Neural cell (in vitro differentiated cells): ENCODE measurements at regions not wholly inside any gene's neighbourhood (a gene's known extent, or its start where the extent isn't known, plus 50 kb on each side); places are given as distances from the start of the nearest gene placed in this dataset.

Experiments
- H2AFZ ChIP-seq: fragments of 200-600, 300-800 bp; sonication (generic), shearing (Covaris generic); 2 replicates; pipeline ENCODE4 v1.6.0; 2014; ENCODE audit warnings: low read depth, mild to moderate bottlenecking, antibody characterized with exemption, low read length, moderate library complexity
- H3F3A ChIP-seq: fragments of 200-600 bp; shearing (Covaris generic); 2 replicates; pipeline ENCODE4 v1.6.1; 2016; ENCODE audit warnings: mild to moderate bottlenecking, moderate library complexity, mixed read lengths, antibody characterized with exemption, low read length; ENCODE audit not compliant: insufficient read depth, poor library complexity, severe bottlenecking
- H3K27ac ChIP-seq: fragments of 200-600, 300-800 bp; sonication (generic), shearing (Covaris generic); 2 replicates; pipeline ENCODE4 v1.5.1; 2014; ENCODE audit warnings: mild to moderate bottlenecking, low read length, moderate library complexity
- H3K27me3 ChIP-seq: fragments of 300-800, 200-600 bp; sonication (generic), shearing (Covaris generic); 2 replicates; pipeline ENCODE4 v1.6.0; 2014; ENCODE audit warnings: mild to moderate bottlenecking, low read depth, low read length, moderate library complexity; ENCODE audit not compliant: insufficient read depth
- H3K36me3 ChIP-seq: fragments of 300-800, 200-600 bp; sonication (generic), shearing (Covaris generic); 2 replicates; pipeline ENCODE4 v1.5.1; 2014; ENCODE audit warnings: mild to moderate bottlenecking, antibody characterized with exemption, low read length, moderate library complexity; ENCODE audit not compliant: insufficient read depth
- H3K4me2 ChIP-seq: fragments of 300-800, 200-600 bp; sonication (generic), shearing (Covaris generic); 2 replicates; pipeline ENCODE4 v1.6.0; 2014; ENCODE audit warnings: mild to moderate bottlenecking, low read length
- H3K4me3 ChIP-seq: fragments of 300-800, 200-600 bp; sonication (generic), shearing (Covaris generic); 2 replicates; pipeline ENCODE4 v1.5.1; 2014; ENCODE audit warnings: mild to moderate bottlenecking, low read length, moderate library complexity
- H3K79me2 ChIP-seq: fragments of 200-600 bp; shearing (Covaris generic); replicated peaks from 2 replicates; pipeline ENCODE4 v1.6.0; 2014; ENCODE audit warnings: mild to moderate bottlenecking, low read length, moderate library complexity; ENCODE audit not compliant: insufficient read depth
- H3K9ac ChIP-seq: fragments of 300-800, 200-600 bp; sonication (generic), shearing (Covaris generic); 2 replicates; pipeline ENCODE4 v1.6.1; 2016; ENCODE audit warnings: mild to moderate bottlenecking, low read length, mixed read lengths
- H3K9me2 ChIP-seq: fragments of 200-600 bp; shearing (Covaris generic); 2 replicates; pipeline ENCODE4 v1.6.1; 2016; ENCODE audit warnings: mild to moderate bottlenecking, low read length, mixed read lengths; ENCODE audit not compliant: insufficient read depth
- H3K9me3 ChIP-seq: fragments of 200-600, 300-800 bp; sonication (generic), shearing (Covaris generic); 2 replicates; pipeline ENCODE4 v1.6.1; 2016; ENCODE audit warnings: mild to moderate bottlenecking, mixed run types, low read length, moderate library complexity, mixed read lengths
- H4K20me1 ChIP-seq: fragments of 200-600 bp; shearing (Covaris generic); 2 replicates; pipeline ENCODE4 v1.6.1; 2016; ENCODE audit warnings: mild to moderate bottlenecking, mixed run types; ENCODE audit not compliant: insufficient read depth
- EP300 ChIP-seq: fragments of 450-650 bp; conservative IDR thresholded peaks from 2 replicates; pipeline ENCODE4 v1.6.1; 2014; ENCODE audit warnings: antibody characterized with exemption, mild to moderate bottlenecking, moderate library complexity; ENCODE audit not compliant: poor library complexity, severe bottlenecking
- EZH2 ChIP-seq: fragments of 200-600, 300-800 bp; shearing (Covaris generic), sonication (generic); IDR thresholded peaks from 2 replicates; pipeline ENCODE4 v1.6.1; 2014; ENCODE audit warnings: antibody characterized with exemption, low read length, borderline replicate concordance, mild to moderate bottlenecking; ENCODE audit not compliant: insufficient read depth, poor library complexity, severe bottlenecking
- MXI1 ChIP-seq: fragments of 450-650 bp; conservative IDR thresholded peaks from 2 replicates; pipeline ENCODE4 v1.6.1; 2014; ENCODE audit warnings: antibody characterized with exemption, mild to moderate bottlenecking; ENCODE audit not compliant: poor library complexity, severe bottlenecking
- POLR2AphosphoS5 ChIP-seq: IDR thresholded peaks from 2 replicates; pipeline ENCODE4 v1.6.1; 2012
- RAD21 ChIP-seq: fragments of 450-650 bp; conservative IDR thresholded peaks from 2 replicates; pipeline ENCODE4 v1.6.1; 2014; ENCODE audit warnings: antibody characterized with exemption, mild to moderate bottlenecking, moderate library complexity
- SMC3 ChIP-seq: fragments of 450-650 bp; conservative IDR thresholded peaks from 2 replicates; pipeline ENCODE4 v1.6.1; 2014; ENCODE audit warnings: antibody characterized with exemption, mild to moderate bottlenecking, moderate library complexity; ENCODE audit not compliant: poor library complexity
- TAF1 ChIP-seq: IDR thresholded peaks from 2 replicates; pipeline ENCODE4 v1.6.1; 2012; ENCODE audit warnings: low read depth
- TF ChIP-seq, protein P1 (sequence below): fragments of 450-650 bp; IDR thresholded peaks from 2 replicates; pipeline ENCODE4 v1.5.1; 2014; ENCODE audit warnings: antibody characterized with exemption, mild to moderate bottlenecking, moderate library complexity; ENCODE audit not compliant: poor library complexity, severe bottlenecking
- TF ChIP-seq, protein P2 (sequence below): IDR thresholded peaks from 2 replicates; pipeline ENCODE4 v1.6.1; 2012; ENCODE audit warnings: borderline replicate concordance

DNA sequence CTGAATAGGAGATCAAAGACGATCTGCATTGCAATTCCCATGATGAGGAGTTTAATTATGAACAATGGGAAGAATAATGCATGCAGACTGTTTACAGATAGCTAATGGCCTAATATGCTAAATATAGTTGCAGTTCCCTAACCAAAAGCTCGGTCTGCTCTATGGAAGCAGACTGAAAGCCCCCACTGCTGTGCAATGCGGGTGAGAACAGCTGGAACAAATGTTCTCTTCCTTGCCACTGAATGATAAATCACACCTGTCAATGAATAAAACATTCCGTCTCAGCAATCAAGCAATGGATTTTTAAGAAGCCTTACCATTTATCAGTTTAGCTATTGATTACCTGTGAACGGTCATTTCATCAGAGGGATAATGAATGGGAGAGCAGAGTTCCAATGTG lies 704.5 kb upstream of the RAB6C start:
- Histone ChIP-seq H3F3A (no peaks in the 10 kb centered on the region), H3K79me2 (no peaks in the 10 kb centered on the region), H3K9me3 (peaks cover 4% of the 10 kb centered on the region), H3K9me2 (no peaks in the 10 kb centered on the region), H3K9ac (no peak overlapping the region), H3K36me3 (no peaks in the 10 kb centered on the region), H3K27me3 (no peaks in the 10 kb centered on the region), H3K4me3 (no peak overlapping the region), H2AFZ (no peak overlapping the region), H3K27ac (no peak overlapping the region), H4K20me1 (no peaks in the 10 kb centered on the region), H3K4me2 (no peak overlapping the region)
- no peak for TF ChIP-seq SMC3
- TF ChIP-seq, protein P1, sequence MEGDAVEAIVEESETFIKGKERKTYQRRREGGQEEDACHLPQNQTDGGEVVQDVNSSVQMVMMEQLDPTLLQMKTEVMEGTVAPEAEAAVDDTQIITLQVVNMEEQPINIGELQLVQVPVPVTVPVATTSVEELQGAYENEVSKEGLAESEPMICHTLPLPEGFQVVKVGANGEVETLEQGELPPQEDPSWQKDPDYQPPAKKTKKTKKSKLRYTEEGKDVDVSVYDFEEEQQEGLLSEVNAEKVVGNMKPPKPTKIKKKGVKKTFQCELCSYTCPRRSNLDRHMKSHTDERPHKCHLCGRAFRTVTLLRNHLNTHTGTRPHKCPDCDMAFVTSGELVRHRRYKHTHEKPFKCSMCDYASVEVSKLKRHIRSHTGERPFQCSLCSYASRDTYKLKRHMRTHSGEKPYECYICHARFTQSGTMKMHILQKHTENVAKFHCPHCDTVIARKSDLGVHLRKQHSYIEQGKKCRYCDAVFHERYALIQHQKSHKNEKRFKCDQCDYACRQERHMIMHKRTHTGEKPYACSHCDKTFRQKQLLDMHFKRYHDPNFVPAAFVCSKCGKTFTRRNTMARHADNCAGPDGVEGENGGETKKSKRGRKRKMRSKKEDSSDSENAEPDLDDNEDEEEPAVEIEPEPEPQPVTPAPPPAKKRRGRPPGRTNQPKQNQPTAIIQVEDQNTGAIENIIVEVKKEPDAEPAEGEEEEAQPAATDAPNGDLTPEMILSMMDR, result no peak
- no peak for TF ChIP-seq POLR2AphosphoS5
- TF ChIP-seq MXI1, result no peak
- no peak for TF ChIP-seq TAF1
- no peak for TF ChIP-seq RAD21

DNA sequence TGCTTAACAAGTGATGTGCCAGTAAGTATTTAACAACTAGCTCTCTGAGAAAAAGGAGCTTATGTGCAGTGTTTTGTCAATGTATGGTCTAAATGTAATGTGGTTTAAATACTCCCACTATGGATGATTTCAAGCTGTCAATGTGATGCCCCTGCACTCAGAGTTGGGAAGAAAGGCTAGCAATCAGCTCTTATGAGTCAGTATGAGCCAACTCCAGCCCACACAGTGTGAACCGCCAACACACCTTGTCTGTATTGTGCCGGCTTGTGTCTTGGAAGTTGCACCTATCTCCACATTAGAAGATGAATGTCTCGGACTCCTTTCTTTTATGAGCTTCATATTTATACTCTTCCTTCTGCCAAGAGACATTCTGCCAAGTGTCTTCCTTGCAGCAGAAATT lies 703.8 kb upstream of the RAB6C start:
- no peak overlapping the region for H3K9ac ChIP-seq
- H3K4me3 ChIP-seq, result no peak overlapping the region
- peaks cover 4% of the 10 kb centered on the region for H3K9me3 ChIP-seq
- no peaks in the 10 kb centered on the region for H4K20me1 ChIP-seq
- no peaks in the 10 kb centered on the region for H3K9me2 ChIP-seq
- no peaks in the 10 kb centered on the region for H3K27me3 ChIP-seq
- no peak overlapping the region for H3K27ac ChIP-seq
- no peaks in the 10 kb centered on the region for H3F3A ChIP-seq
- H3K4me2 ChIP-seq, result no peak overlapping the region
- H3K36me3 ChIP-seq, result no peaks in the 10 kb centered on the region
- no peaks in the 10 kb centered on the region for H3K79me2 ChIP-seq
- TF ChIP-seq POLR2AphosphoS5, result no peak
- TF ChIP-seq EP300, result no peak
- TF ChIP-seq SMC3, result no peak
- TF ChIP-seq EZH2, result no peak
- TF ChIP-seq, protein P1, result no peak
- TF ChIP-seq, protein P2, sequence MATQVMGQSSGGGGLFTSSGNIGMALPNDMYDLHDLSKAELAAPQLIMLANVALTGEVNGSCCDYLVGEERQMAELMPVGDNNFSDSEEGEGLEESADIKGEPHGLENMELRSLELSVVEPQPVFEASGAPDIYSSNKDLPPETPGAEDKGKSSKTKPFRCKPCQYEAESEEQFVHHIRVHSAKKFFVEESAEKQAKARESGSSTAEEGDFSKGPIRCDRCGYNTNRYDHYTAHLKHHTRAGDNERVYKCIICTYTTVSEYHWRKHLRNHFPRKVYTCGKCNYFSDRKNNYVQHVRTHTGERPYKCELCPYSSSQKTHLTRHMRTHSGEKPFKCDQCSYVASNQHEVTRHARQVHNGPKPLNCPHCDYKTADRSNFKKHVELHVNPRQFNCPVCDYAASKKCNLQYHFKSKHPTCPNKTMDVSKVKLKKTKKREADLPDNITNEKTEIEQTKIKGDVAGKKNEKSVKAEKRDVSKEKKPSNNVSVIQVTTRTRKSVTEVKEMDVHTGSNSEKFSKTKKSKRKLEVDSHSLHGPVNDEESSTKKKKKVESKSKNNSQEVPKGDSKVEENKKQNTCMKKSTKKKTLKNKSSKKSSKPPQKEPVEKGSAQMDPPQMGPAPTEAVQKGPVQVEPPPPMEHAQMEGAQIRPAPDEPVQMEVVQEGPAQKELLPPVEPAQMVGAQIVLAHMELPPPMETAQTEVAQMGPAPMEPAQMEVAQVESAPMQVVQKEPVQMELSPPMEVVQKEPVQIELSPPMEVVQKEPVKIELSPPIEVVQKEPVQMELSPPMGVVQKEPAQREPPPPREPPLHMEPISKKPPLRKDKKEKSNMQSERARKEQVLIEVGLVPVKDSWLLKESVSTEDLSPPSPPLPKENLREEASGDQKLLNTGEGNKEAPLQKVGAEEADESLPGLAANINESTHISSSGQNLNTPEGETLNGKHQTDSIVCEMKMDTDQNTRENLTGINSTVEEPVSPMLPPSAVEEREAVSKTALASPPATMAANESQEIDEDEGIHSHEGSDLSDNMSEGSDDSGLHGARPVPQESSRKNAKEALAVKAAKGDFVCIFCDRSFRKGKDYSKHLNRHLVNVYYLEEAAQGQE, result no peak
- no peak for TF ChIP-seq RAD21
- no peak for TF ChIP-seq MXI1
- no peak overlapping the region for H2AFZ ChIP-seq
